ENCODE measurements at regions not wholly inside any gene's neighbourhood (a gene's known extent, or its start where the extent isn't known, plus 50 kb on each side); places are given as distances from the start of the nearest gene placed in this dataset.

- DNase-seq: no peak
These were observed 109.9 kb upstream of the TIAM2 start for GRCh38 chr6:154885214-154885613.

GRCh38 chr6:154886016-154886415 is 109.1 kb upstream of the TIAM2 start:
- DNase-seq: no peak

GRCh38 chr6:154886471-154886870 is 108.6 kb upstream of the TIAM2 start:
- no peak for DNase-seq

- DNase-seq: no peak
These were observed 108.1 kb upstream of the TIAM2 start for GRCh38 chr6:154887051-154887450.

- no peak for DNase-seq
These were observed 106.5 kb upstream of the TIAM2 start for GRCh38 chr6:154888421-154889295.

- DNase-seq: no peak
These were observed 104.2 kb upstream of the TIAM2 start for GRCh38 chr6:154890874-154891273.

- DNase-seq: no peak
These were observed 103.2 kb upstream of the TIAM2 start for GRCh38 chr6:154891901-154892300.

GRCh38 chr6:154893917-154894316 is 101.2 kb upstream of the TIAM2 start:
- DNase-seq: no peak

GRCh38 chr6:154894902-154895301 is 100.2 kb upstream of the TIAM2 start:
- DNase-seq: no peak

GRCh38 chr6:154895841-154896240 is 99.3 kb upstream of the TIAM2 start:
- no peak for DNase-seq

GRCh38 chr6:154898821-154899220 is 96.3 kb upstream of the TIAM2 start:
- DNase-seq: no peak

GRCh38 chr6:154899824-154900463 is 95.2 kb upstream of the TIAM2 start:
- no peak for DNase-seq

- DNase-seq: no peak
These were observed 93.1 kb upstream of the TIAM2 start for GRCh38 chr6:154901876-154902552.

- no peak for DNase-seq
These were observed 87.8 kb upstream of the TIAM2 start for GRCh38 chr6:154907291-154907690.

GRCh38 chr6:154908723-154909122 is 86.4 kb upstream of the TIAM2 start:
- no peak for DNase-seq

GRCh38 chr6:154909311-154909710 is 85.8 kb upstream of the TIAM2 start:
- no peak for DNase-seq

GRCh38 chr6:154909821-154910220 is 85.3 kb upstream of the TIAM2 start:
- no peak for DNase-seq

GRCh38 chr6:154914288-154914687 is 80.8 kb upstream of the TIAM2 start:
- no peak for DNase-seq

- no peak for DNase-seq
These were observed 78.3 kb upstream of the TIAM2 start for GRCh38 chr6:154916857-154917256.

GRCh38 chr6:154917941-154918340 is 77.2 kb upstream of the TIAM2 start:
- DNase-seq: no peak

GRCh38 chr6:154919806-154920205 is 75.3 kb upstream of the TIAM2 start:
- DNase-seq: no peak

- peak; percentile 70 for DNase-seq
These were observed 74.5 kb upstream of the TIAM2 start for GRCh38 chr6:154920495-154921200.

GRCh38 chr6:154921482-154921881 is 73.6 kb upstream of the TIAM2 start:
- DNase-seq: no peak

Measured in hindlimb muscle (tissue), 1 donor.